ENCODE measurements at regions not wholly inside any gene's neighbourhood (a gene's known extent, or its start where the extent isn't known, plus 50 kb on each side); places are given as distances from the start of the nearest gene placed in this dataset.
A peak's percentile ranks its signal among the peaks of the same experiment; 100 is the strongest.

DNA sequence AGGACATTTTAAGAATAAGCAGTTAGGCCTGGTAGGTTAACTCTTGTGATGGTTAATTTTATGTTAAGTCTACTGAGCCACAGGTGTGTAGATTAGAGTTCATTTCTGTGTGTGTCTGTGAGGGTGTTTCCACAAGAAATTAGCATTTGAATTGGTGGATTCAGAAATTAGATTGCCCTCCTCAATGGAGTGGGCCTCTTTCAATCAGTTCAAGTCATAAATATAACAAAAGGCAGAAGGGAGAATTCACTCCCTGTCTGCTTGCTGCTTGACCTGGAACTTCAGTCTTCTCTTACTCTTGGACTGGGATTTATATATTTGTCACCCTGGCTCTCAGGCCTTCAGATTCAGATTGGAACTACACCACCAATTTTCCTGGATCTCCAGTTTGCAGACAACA is 55.3 kb upstream of the POM121L12 start:
- Histone ChIP-seq H3K27me3 (no peaks in the 10 kb centered on the region), H3K36me3 (no peaks in the 10 kb centered on the region), H3K27ac (no peak overlapping the region), H3K4me1 (no peaks in the 10 kb centered on the region), H3K4me3 (no peak overlapping the region), H3K9me3 (no peaks in the 10 kb centered on the region)
- TF ChIP-seq, protein P1, sequence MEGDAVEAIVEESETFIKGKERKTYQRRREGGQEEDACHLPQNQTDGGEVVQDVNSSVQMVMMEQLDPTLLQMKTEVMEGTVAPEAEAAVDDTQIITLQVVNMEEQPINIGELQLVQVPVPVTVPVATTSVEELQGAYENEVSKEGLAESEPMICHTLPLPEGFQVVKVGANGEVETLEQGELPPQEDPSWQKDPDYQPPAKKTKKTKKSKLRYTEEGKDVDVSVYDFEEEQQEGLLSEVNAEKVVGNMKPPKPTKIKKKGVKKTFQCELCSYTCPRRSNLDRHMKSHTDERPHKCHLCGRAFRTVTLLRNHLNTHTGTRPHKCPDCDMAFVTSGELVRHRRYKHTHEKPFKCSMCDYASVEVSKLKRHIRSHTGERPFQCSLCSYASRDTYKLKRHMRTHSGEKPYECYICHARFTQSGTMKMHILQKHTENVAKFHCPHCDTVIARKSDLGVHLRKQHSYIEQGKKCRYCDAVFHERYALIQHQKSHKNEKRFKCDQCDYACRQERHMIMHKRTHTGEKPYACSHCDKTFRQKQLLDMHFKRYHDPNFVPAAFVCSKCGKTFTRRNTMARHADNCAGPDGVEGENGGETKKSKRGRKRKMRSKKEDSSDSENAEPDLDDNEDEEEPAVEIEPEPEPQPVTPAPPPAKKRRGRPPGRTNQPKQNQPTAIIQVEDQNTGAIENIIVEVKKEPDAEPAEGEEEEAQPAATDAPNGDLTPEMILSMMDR (IDR thresholded peaks at IDR 0.05): no peak
- TF ChIP-seq POLR2A (IDR thresholded peaks at IDR 0.05): no peak
- ATAC-seq (no peak), DNase-seq (no peak)
- intact Hi-C loops (cut with DNase I): no loop called here

DNA sequence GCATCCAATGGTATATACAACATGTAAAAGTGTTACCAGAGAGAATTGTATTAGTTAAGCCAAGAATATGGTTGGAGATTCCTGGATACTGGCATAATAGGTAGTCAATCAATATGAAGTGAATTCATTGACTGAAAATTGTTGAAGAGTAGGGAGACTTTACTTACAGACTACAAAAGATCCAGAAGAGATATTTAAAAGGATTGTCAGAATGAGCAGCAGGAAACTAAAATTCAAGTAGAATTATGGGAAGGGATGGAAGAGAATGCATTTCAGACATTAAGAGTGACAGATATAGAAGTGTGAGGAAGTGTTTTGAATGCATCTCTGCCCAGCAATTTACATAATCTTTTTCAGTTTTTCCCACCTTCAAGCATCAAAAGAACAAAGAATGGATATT is 62.3 kb upstream of the POM121L12 start:
- Histone ChIP-seq H3K9me3 (no peaks in the 10 kb centered on the region), H3K4me1 (no peaks in the 10 kb centered on the region), H3K4me3 (no peak overlapping the region), H3K27ac (no peak overlapping the region), H3K36me3 (no peaks in the 10 kb centered on the region), H3K27me3 (no peaks in the 10 kb centered on the region)
- DNase-seq (no peak), ATAC-seq (no peak)
- no peak for TF ChIP-seq POLR2A (IDR thresholded peaks at IDR 0.05)
- TF ChIP-seq, protein P1 (IDR thresholded peaks at IDR 0.05): no peak
- intact Hi-C loops (cut with DNase I): no loop called here

DNA sequence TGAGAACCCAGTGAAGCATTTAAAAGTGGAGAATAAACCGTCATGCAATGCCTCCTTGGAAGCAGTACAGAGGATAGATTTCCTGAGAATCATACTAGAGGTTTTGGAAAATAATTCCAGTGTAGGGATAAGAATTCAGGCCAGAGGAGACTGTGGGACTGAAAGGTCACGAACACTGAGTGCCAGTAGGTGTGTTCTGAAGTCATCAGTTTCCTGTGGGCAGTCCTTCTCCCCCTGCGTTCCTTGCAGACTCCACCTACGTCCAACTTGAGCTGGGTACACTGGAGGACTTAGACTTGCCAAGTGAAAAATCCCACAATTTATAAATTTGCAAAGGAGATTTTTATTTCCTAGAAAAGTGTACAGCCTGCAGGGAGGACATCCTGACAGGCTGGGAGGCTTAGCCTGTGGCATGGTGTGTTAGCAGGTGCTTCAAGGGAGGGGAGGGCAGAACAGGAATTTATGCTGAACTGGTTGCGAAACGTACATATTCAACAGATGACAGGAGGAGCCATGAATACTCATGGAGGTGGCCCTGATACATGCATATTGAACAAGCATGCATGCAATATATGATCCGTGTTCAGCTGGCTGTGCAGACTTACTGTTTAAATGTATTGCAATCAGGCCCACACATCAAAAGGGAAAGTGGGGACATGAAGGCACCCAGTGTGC is 72.9 kb upstream of the POM121L12 start:
- ATAC-seq: peak in 3 of 4 donors; percentile 38 to 80 (median 51)

DNA sequence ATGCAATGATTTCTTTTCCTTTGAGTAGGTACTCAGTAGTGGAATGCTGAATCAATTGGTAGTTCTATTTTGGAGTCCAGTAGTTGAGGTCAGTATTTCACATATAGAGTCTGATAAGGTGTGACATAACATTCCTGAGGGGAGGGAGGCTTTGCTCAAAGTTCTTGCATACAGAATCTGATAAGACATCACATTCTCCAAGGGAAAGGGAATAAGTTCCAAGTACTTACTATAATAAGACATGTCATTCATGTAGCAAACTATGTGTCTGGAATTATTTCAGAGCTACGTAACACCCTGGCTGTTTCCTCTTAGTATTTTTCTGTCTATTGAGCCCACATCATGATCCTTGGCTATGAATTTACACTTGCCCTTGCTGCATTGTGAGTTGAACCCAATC is 74.3 kb upstream of the POM121L12 start:
- DNase-seq: no peak
- TF ChIP-seq, protein P1 (IDR thresholded peaks at IDR 0.05): no peak
- TF ChIP-seq POLR2A (IDR thresholded peaks at IDR 0.05): no peak
- no peaks in the 10 kb centered on the region for H3K4me1 ChIP-seq
- 69% methylated on average over 1 of the region's 1 CpG for WGBS (ENCODE audit: insufficient coverage, low coverage, low lambda C conversion rate, missing lambda C conversion rate)
- no peak overlapping the region for H3K4me3 ChIP-seq
- H3K27me3 ChIP-seq: no peaks in the 10 kb centered on the region
- H3K9me3 ChIP-seq: no peaks in the 10 kb centered on the region
- ATAC-seq: no peak
- no peak overlapping the region for H3K27ac ChIP-seq
- intact Hi-C loops (cut with DNase I): no loop called here
- H3K36me3 ChIP-seq: no peaks in the 10 kb centered on the region

More for the DNA sequence above, 72.9 kb upstream of the POM121L12 start:
- TF ChIP-seq POLR2A (IDR thresholded peaks at IDR 0.05): no peak
- TF ChIP-seq, protein P1 (IDR thresholded peaks at IDR 0.05): no peak
- 33% methylated on average over 4 of the region's 7 CpGs for WGBS (ENCODE audit: insufficient coverage, low coverage, low lambda C conversion rate, missing lambda C conversion rate)
- no peaks in the 10 kb centered on the region for H3K36me3 ChIP-seq
- H3K27ac ChIP-seq: no peak overlapping the region
- no peaks in the 10 kb centered on the region for H3K27me3 ChIP-seq
- H3K4me1 ChIP-seq: no peaks in the 10 kb centered on the region
- no peak overlapping the region for H3K4me3 ChIP-seq
- intact Hi-C loops (cut with DNase I): no loop called here
- no peaks in the 10 kb centered on the region for H3K9me3 ChIP-seq
- DNase-seq: no peak

All from right lobe of liver (tissue), 6 donors.